Fibroblast of the conjunctiva (primary cell): ENCODE measurements at regions not wholly inside any gene's neighbourhood (a gene's known extent, or its start where the extent isn't known, plus 50 kb on each side); places are given as distances from the start of the nearest gene placed in this dataset.
"Not testable (repeated sequence)": the region's sequence is repeated elsewhere in the genome, so short reads cannot be mapped to it uniquely, and the experiment has no call there.

Source experiments
- DNase-seq: peaks from one replicate; pipeline ENCODE4 v3.0.0-alpha.2; 2010; ENCODE audit warnings: low read depth

GRCh38 chr1:146411923-146412322 lies 183.1 kb upstream of the NOTCH2NLA start:
- not testable (repeated sequence) for DNase-seq

- peak; percentile 78 for DNase-seq
Observed at GRCh38 chr1:146409817-146410441, 181.1 kb upstream of the NOTCH2NLA start.

GRCh38 chr1:146409116-146409801 lies 180.4 kb upstream of the NOTCH2NLA start:
- peak; percentile 31 for DNase-seq

- not testable (repeated sequence) for DNase-seq
Observed at GRCh38 chr1:146401281-146401825, 172.5 kb upstream of the NOTCH2NLA start.

- not testable (repeated sequence) for DNase-seq
Observed at GRCh38 chr1:146400173-146401121, 171.6 kb upstream of the NOTCH2NLA start.

GRCh38 chr1:146399225-146399624 lies 170.4 kb upstream of the NOTCH2NLA start:
- DNase-seq = not testable (repeated sequence)

- not testable (repeated sequence) for DNase-seq
Observed at GRCh38 chr1:146396801-146397200, 168.0 kb upstream of the NOTCH2NLA start.

- not testable (repeated sequence) for DNase-seq
Observed at GRCh38 chr1:146396242-146396641, 167.4 kb upstream of the NOTCH2NLA start.

GRCh38 chr1:146393796-146394195 lies 165.0 kb upstream of the NOTCH2NLA start:
- not testable (repeated sequence) for DNase-seq

- not testable (repeated sequence) for DNase-seq
Observed at GRCh38 chr1:146393154-146393553, 164.3 kb upstream of the NOTCH2NLA start.

GRCh38 chr1:146389178-146389577 lies 160.4 kb upstream of the NOTCH2NLA start:
- DNase-seq = not testable (repeated sequence)

- not testable (repeated sequence) for DNase-seq
Observed at GRCh38 chr1:146387750-146388469, 159.1 kb upstream of the NOTCH2NLA start.

- DNase-seq = peak; percentile 96
Observed at GRCh38 chr1:146386851-146387749, 158.3 kb upstream of the NOTCH2NLA start.

GRCh38 chr1:146381196-146381595 lies 152.4 kb upstream of the NOTCH2NLA start:
- DNase-seq = not testable (repeated sequence)

GRCh38 chr1:146376708-146377496 lies 148.1 kb upstream of the NOTCH2NLA start:
- DNase-seq = peak; percentile 95

GRCh38 chr1:146376309-146376707 lies 147.5 kb upstream of the NOTCH2NLA start:
- DNase-seq = peak; percentile 69

- DNase-seq = not testable (repeated sequence)
Observed at GRCh38 chr1:146375108-146375507, 146.3 kb upstream of the NOTCH2NLA start.

GRCh38 chr1:146369940-146370339 lies 141.1 kb upstream of the NOTCH2NLA start:
- peak; percentile 56 for DNase-seq

GRCh38 chr1:146355373-146355772 lies 126.6 kb upstream of the NOTCH2NLA start:
- not testable (repeated sequence) for DNase-seq
